ENCODE measurements at regions not wholly inside any gene's neighbourhood (a gene's known extent, or its start where the extent isn't known, plus 50 kb on each side); places are given as distances from the start of the nearest gene placed in this dataset.

DNA sequence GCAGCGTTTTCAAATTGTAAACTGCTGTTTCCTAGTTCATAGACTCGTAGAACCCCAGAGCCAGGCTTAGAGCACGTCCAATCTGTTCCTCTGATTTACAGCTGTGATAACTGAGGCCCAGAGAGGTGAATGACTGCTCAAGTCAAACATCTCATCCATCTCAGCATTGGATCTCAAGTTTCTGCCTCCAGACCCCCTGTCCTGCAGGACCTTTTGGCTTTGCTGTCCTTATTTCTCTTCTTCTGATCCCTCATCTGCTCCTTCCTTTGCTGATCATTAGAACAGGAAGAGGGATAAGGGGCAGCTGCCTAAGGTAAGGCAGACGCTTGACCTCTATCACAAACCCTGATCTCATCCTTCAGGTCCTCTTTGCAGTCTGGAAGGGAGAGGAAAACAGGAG is 58.5 kb upstream of the CREB1 start:
- Histone ChIP-seq H3K36me3 (replicated peaks in 1 of 2; ENCODE audit: control insufficient read depth in 1 of 2, insufficient read depth in 2 of 2, low read length in 1 of 2) (no peaks in the 10 kb centered on the region), H3K4me1 (ENCODE audit: control insufficient read depth in 1 of 2, insufficient read depth in 2 of 2, low read depth in 1 of 2, low read length in 1 of 2) (peaks cover 20 to 59% of the 10 kb centered on the region in 2 experiments; a peak in 3 of 4 replicates), H2AFZ (ENCODE audit: low read depth) (no peak overlapping the region), H3K27me3 (ENCODE audit: insufficient read depth) (no peaks in the 10 kb centered on the region), H3K79me2 (ENCODE audit: insufficient read depth) (no peaks in the 10 kb centered on the region), H3K4me3 (ENCODE audit: low read depth in 2 of 2, low read length in 1 of 2) (no peak overlapping the region), H3K4me2 (no peak overlapping the region), H3K9ac (no peak overlapping the region), H3K9me3 (no peaks in the 10 kb centered on the region), H3K27ac (ENCODE audit: low read depth in 2 of 2, low read length in 1 of 2) (peak overlapping the region in 1 of 2 experiments; percentile 95; a peak in 2 of 4 replicates), H4K20me1 (ENCODE audit: insufficient read depth) (no peaks in the 10 kb centered on the region), H3K9me2 (no peaks in the 10 kb centered on the region), H3F3A (replicated peaks; ENCODE audit: insufficient read depth) (peaks cover 6% of the 10 kb centered on the region)
- ChIA-PET CTCF (interaction anchor here (0.7 to 7.4 kb wide), 9 partner anchors 126 to 671 kb away, joined by 3 to 127 read pairs (median 10); partner anchors contain the start of gene KLF7), POLR2A (interaction anchor here (6.7 kb wide), 1 partner anchor 306 kb away, joined by 62 read pairs; the partner anchor contains the start of gene KLF7)
- WGBS (ENCODE audit: low lambda C conversion rate), result 89% methylated on average over 4 of the region's 4 CpGs
- no peak for DNase-seq
- TF ChIP-seq SIN3A (IDR thresholded peaks at IDR 0.05; ENCODE audit: borderline replicate concordance, low read depth, low read length), result no peak
- TF ChIP-seq MXI1 (IDR thresholded peaks at IDR 0.05; ENCODE audit: low read depth, low read length), result no peak
- no peak for TF ChIP-seq POLR2AphosphoS5 (IDR thresholded peaks at IDR 0.05; ENCODE audit: low read depth, low read length)
- TF ChIP-seq MAX (IDR thresholded peaks at IDR 0.05; ENCODE audit: low read depth), result no peak
- no peak for TF ChIP-seq JUND (IDR thresholded peaks at IDR 0.05)
- TF ChIP-seq, protein P1, sequence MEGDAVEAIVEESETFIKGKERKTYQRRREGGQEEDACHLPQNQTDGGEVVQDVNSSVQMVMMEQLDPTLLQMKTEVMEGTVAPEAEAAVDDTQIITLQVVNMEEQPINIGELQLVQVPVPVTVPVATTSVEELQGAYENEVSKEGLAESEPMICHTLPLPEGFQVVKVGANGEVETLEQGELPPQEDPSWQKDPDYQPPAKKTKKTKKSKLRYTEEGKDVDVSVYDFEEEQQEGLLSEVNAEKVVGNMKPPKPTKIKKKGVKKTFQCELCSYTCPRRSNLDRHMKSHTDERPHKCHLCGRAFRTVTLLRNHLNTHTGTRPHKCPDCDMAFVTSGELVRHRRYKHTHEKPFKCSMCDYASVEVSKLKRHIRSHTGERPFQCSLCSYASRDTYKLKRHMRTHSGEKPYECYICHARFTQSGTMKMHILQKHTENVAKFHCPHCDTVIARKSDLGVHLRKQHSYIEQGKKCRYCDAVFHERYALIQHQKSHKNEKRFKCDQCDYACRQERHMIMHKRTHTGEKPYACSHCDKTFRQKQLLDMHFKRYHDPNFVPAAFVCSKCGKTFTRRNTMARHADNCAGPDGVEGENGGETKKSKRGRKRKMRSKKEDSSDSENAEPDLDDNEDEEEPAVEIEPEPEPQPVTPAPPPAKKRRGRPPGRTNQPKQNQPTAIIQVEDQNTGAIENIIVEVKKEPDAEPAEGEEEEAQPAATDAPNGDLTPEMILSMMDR (IDR thresholded peaks at IDR 0.05), result no peak
- no peak for TF ChIP-seq EZH2phosphoT487 (IDR thresholded peaks at IDR 0.05; ENCODE audit: borderline replicate concordance, low read depth)
- TF ChIP-seq FOXM1 (IDR thresholded peaks at IDR 0.05; ENCODE audit: low read depth), result no peak
- TF ChIP-seq, protein P2, sequence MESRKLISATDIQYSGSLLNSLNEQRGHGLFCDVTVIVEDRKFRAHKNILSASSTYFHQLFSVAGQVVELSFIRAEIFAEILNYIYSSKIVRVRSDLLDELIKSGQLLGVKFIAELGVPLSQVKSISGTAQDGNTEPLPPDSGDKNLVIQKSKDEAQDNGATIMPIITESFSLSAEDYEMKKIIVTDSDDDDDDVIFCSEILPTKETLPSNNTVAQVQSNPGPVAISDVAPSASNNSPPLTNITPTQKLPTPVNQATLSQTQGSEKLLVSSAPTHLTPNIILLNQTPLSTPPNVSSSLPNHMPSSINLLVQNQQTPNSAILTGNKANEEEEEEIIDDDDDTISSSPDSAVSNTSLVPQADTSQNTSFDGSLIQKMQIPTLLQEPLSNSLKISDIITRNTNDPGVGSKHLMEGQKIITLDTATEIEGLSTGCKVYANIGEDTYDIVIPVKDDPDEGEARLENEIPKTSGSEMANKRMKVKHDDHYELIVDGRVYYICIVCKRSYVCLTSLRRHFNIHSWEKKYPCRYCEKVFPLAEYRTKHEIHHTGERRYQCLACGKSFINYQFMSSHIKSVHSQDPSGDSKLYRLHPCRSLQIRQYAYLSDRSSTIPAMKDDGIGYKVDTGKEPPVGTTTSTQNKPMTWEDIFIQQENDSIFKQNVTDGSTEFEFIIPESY (IDR thresholded peaks at IDR 0.05; ENCODE audit: borderline replicate concordance, low read depth), result no peak
- no peak for TF ChIP-seq NRF1 (IDR thresholded peaks at IDR 0.05; ENCODE audit: low read depth, low read length)
- TF ChIP-seq TEAD4 (IDR thresholded peaks at IDR 0.05; ENCODE audit: borderline replicate concordance, insufficient read depth), result no peak

GRCh38 chr2:207472343-207473048 is 57.3 kb upstream of the CREB1 start:
- no peaks in the 10 kb centered on the region for H3K27me3 ChIP-seq (ENCODE audit: insufficient read depth)
- H3K4me2 ChIP-seq, result peak overlapping the region; percentile 63
- H3K27ac ChIP-seq (ENCODE audit: low read depth in 2 of 2, low read length in 1 of 2), result peak overlapping the region; percentile 50 to 93; a peak in 3 of 4 replicates
- no peaks in the 10 kb centered on the region for H3K36me3 ChIP-seq (replicated peaks in 1 of 2; ENCODE audit: control insufficient read depth in 1 of 2, insufficient read depth in 2 of 2, low read length in 1 of 2)
- CTCF ChIA-PET, result interaction anchor here (0.6 to 7.4 kb wide), 63 partner anchors 9 to 784 kb away, joined by 3 to 127 read pairs (median 5); partner anchors contain the start of gene KLF7
- DNase-seq, result no peak
- 89% methylated on average over 11 of the region's 11 CpGs for WGBS (ENCODE audit: low lambda C conversion rate)
- peaks cover 18 to 55% of the 10 kb centered on the region in 2 experiments; a peak in 3 of 4 replicates for H3K4me1 ChIP-seq (ENCODE audit: control insufficient read depth in 1 of 2, insufficient read depth in 2 of 2, low read depth in 1 of 2, low read length in 1 of 2)
- no peaks in the 10 kb centered on the region for H3K79me2 ChIP-seq (ENCODE audit: insufficient read depth)
- POLR2A ChIA-PET, result interaction anchor here (0.7 to 6.7 kb wide), 5 partner anchors 35 to 672 kb away, joined by 3 to 62 read pairs (median 3); partner anchors contain the start of gene KLF7
- H3K9me3 ChIP-seq, result no peaks in the 10 kb centered on the region
- peak overlapping the region; percentile 40; the same call in 1 of the 2 replicates for H3K9ac ChIP-seq
- TF ChIP-seq EZH2phosphoT487 (IDR thresholded peaks at IDR 0.05; ENCODE audit: borderline replicate concordance, low read depth), result no peak
- no peak for TF ChIP-seq TAF1 (IDR thresholded peaks at IDR 0.05; ENCODE audit: borderline replicate concordance, low read depth, low read length)
- TF ChIP-seq ELF1 (IDR thresholded peaks at IDR 0.05), result no peak
- TF ChIP-seq NRF1 (IDR thresholded peaks at IDR 0.05; ENCODE audit: low read depth, low read length), result no peak
- TF ChIP-seq MEF2A (IDR thresholded peaks at IDR 0.05; ENCODE audit: borderline replicate concordance, low read depth), result no peak
- TF ChIP-seq CHD2 (IDR thresholded peaks at IDR 0.05; ENCODE audit: low read length, partially characterized antibody), result no peak
- no peak for TF ChIP-seq FOSL2 (IDR thresholded peaks at IDR 0.05; ENCODE audit: borderline replicate concordance, low read depth)
- TF ChIP-seq RFX5 (IDR thresholded peaks at IDR 0.05; ENCODE audit: low read length), result no peak
- no peak for TF ChIP-seq MXI1 (IDR thresholded peaks at IDR 0.05; ENCODE audit: low read depth, low read length)
- peaks cover 6% of the 10 kb centered on the region for H3F3A ChIP-seq (replicated peaks; ENCODE audit: insufficient read depth)
- H3K9me2 ChIP-seq, result no peaks in the 10 kb centered on the region
- H2AFZ ChIP-seq (ENCODE audit: low read depth), result peak overlapping the region; percentile 75
- H4K20me1 ChIP-seq (ENCODE audit: insufficient read depth), result no peaks in the 10 kb centered on the region
- H3K4me3 ChIP-seq (ENCODE audit: low read depth in 2 of 2, low read length in 1 of 2), result no peak overlapping the region
